ENCODE measurements at regions not wholly inside any gene's neighbourhood (a gene's known extent, or its start where the extent isn't known, plus 50 kb on each side); places are given as distances from the start of the nearest gene placed in this dataset.

DNA sequence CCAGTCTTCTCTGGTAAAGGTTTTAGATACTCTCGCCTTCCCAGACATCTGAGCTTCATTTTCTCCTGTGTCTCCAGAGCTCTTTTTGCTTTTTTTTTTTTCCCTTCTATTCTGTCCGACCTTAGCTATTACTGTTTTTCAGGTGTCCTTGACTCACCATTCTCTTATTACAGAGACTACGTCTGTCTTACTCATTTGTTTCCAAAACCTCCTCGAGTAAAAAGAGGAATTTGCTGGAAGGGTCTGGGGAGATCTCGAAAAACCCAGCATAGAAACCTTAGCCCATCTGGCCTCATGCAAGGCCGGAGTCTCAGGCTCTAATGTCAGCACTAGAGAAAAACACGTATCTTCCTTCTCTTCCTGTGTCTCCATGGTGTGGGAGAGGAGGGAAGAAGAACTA, 109.2 kb upstream of the CARMIL1 start:
- no peak overlapping the region for H3K18ac ChIP-seq (ENCODE audit: low read length)
- no peak overlapping the region for H3K23ac ChIP-seq (ENCODE audit: low read length)
- no peaks in the 10 kb centered on the region for H3K79me1 ChIP-seq (ENCODE audit: low read length)
- no peak overlapping the region for H2BK15ac ChIP-seq (replicated peaks; ENCODE audit: low read depth)
- no CpG with 5 or more reads among the region's 7 CpGs for WGBS (ENCODE audit: extremely low coverage, insufficient coverage, low lambda C conversion rate)
- H3K27me3 ChIP-seq (ENCODE audit: insufficient read depth, low read length, poor library complexity) = no peaks in the 10 kb centered on the region
- H3K79me2 ChIP-seq (ENCODE audit: control insufficient read depth, insufficient read depth, low read length) = no peaks in the 10 kb centered on the region
- DNase-seq = no peak
- H3K36me3 ChIP-seq (ENCODE audit: control insufficient read depth, insufficient read depth, low read length) = no peaks in the 10 kb centered on the region
- no peak overlapping the region for H2BK5ac ChIP-seq (ENCODE audit: low read length)
- H3K9ac ChIP-seq (ENCODE audit: low read length) = no peak overlapping the region
- H2BK120ac ChIP-seq (ENCODE audit: low read depth, low read length) = no peak overlapping the region
- H4K5ac ChIP-seq (ENCODE audit: low read length) = no peak overlapping the region
- no peaks in the 10 kb centered on the region for H3K4me1 ChIP-seq (ENCODE audit: control insufficient read depth, low read depth, low read length)
- no peak overlapping the region for H2AK5ac ChIP-seq (ENCODE audit: low read length)
- H3K4me2 ChIP-seq (ENCODE audit: low read length) = no peak overlapping the region
- no peak overlapping the region for H4K8ac ChIP-seq (ENCODE audit: low read depth, low read length)
- H3K4ac ChIP-seq (ENCODE audit: low read depth, low read length) = no peak overlapping the region
- H3K56ac ChIP-seq (ENCODE audit: low read length) = no peak overlapping the region
- H3K4me3 ChIP-seq (ENCODE audit: low read length) = no peak overlapping the region
- no peak overlapping the region for H3K27ac ChIP-seq (ENCODE audit: low read depth, low read length)

- H3K27me3 ChIP-seq (ENCODE audit: insufficient read depth, low read length, poor library complexity) = no peaks in the 10 kb centered on the region
- no peaks in the 10 kb centered on the region for H3K4me1 ChIP-seq (ENCODE audit: control insufficient read depth, low read depth, low read length)
- H4K8ac ChIP-seq (ENCODE audit: low read depth, low read length) = no peak overlapping the region
- H3K36me3 ChIP-seq (ENCODE audit: control insufficient read depth, insufficient read depth, low read length) = no peaks in the 10 kb centered on the region
- no peak overlapping the region for H3K18ac ChIP-seq (ENCODE audit: low read length)
- H3K9ac ChIP-seq (ENCODE audit: low read length) = no peak overlapping the region
- no peak overlapping the region for H3K4me3 ChIP-seq (ENCODE audit: low read length)
- no peak overlapping the region for H2BK15ac ChIP-seq (replicated peaks; ENCODE audit: low read depth)
- no peak overlapping the region for H3K23ac ChIP-seq (ENCODE audit: low read length)
- no peak overlapping the region for H4K5ac ChIP-seq (ENCODE audit: low read length)
- H2AK5ac ChIP-seq (ENCODE audit: low read length) = no peak overlapping the region
- no peak overlapping the region for H2BK5ac ChIP-seq (ENCODE audit: low read length)
- DNase-seq = no peak
- H3K4ac ChIP-seq (ENCODE audit: low read depth, low read length) = no peak overlapping the region
- H2BK120ac ChIP-seq (ENCODE audit: low read depth, low read length) = no peak overlapping the region
- no peak overlapping the region for H3K56ac ChIP-seq (ENCODE audit: low read length)
- H3K79me1 ChIP-seq (ENCODE audit: low read length) = no peaks in the 10 kb centered on the region
- H3K27ac ChIP-seq (ENCODE audit: low read depth, low read length) = no peak overlapping the region
- no peak overlapping the region for H3K4me2 ChIP-seq (ENCODE audit: low read length)
- H3K79me2 ChIP-seq (ENCODE audit: control insufficient read depth, insufficient read depth, low read length) = no peaks in the 10 kb centered on the region
These were observed 108.5 kb upstream of the CARMIL1 start for GRCh38 chr6:25170640-25171039.

DNA sequence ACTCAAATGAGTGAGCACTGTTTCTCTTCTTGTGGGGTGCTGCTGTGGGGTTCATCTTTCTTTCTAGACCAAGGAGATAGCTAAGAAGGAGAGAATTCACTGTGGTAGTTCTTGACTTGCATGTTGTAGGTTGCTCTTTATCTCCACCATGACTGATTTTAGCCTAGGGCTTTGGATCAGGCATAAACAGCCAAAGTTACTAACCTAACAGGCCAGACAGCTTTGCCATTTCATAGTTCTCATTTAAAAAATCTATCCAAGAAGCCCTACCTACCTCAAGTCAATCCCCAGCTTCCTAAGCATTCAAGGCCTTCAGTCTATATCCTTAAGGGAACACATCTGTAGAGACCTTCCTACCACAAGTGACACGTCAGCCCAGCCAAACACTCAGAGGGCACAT, 107.9 kb upstream of the CARMIL1 start:
- no peak for DNase-seq
- Histone ChIP-seq H3K9ac (ENCODE audit: low read length) (no peak overlapping the region), H2AK5ac (ENCODE audit: low read length) (no peak overlapping the region), H3K4ac (ENCODE audit: low read depth, low read length) (no peak overlapping the region), H4K5ac (ENCODE audit: low read length) (no peak overlapping the region), H3K27ac (ENCODE audit: low read depth, low read length) (no peak overlapping the region), H4K8ac (ENCODE audit: low read depth, low read length) (no peak overlapping the region), H2BK5ac (ENCODE audit: low read length) (no peak overlapping the region), H3K4me1 (ENCODE audit: control insufficient read depth, low read depth, low read length) (no peaks in the 10 kb centered on the region), H2BK15ac (replicated peaks; ENCODE audit: low read depth) (no peak overlapping the region), H3K23ac (ENCODE audit: low read length) (no peak overlapping the region), H3K79me2 (ENCODE audit: control insufficient read depth, insufficient read depth, low read length) (no peaks in the 10 kb centered on the region), H3K18ac (ENCODE audit: low read length) (no peak overlapping the region), H3K56ac (ENCODE audit: low read length) (no peak overlapping the region), H3K4me2 (ENCODE audit: low read length) (no peak overlapping the region), H3K4me3 (ENCODE audit: low read length) (no peak overlapping the region), H3K79me1 (ENCODE audit: low read length) (no peaks in the 10 kb centered on the region), H3K27me3 (ENCODE audit: insufficient read depth, low read length, poor library complexity) (no peaks in the 10 kb centered on the region), H3K36me3 (ENCODE audit: control insufficient read depth, insufficient read depth, low read length) (no peaks in the 10 kb centered on the region), H2BK120ac (ENCODE audit: low read depth, low read length) (no peak overlapping the region)
- no CpG with 5 or more reads among the region's 1 CpG for WGBS (ENCODE audit: extremely low coverage, insufficient coverage, low lambda C conversion rate)

GRCh38 chr6:25172819-25173218, 106.4 kb upstream of the CARMIL1 start:
- Histone ChIP-seq H4K8ac (ENCODE audit: low read depth, low read length) (no peak overlapping the region), H3K4me2 (ENCODE audit: low read length) (no peak overlapping the region), H3K56ac (ENCODE audit: low read length) (no peak overlapping the region), H3K36me3 (ENCODE audit: control insufficient read depth, insufficient read depth, low read length) (no peaks in the 10 kb centered on the region), H3K4ac (ENCODE audit: low read depth, low read length) (no peak overlapping the region), H3K4me1 (ENCODE audit: control insufficient read depth, low read depth, low read length) (no peaks in the 10 kb centered on the region), H2AK5ac (ENCODE audit: low read length) (no peak overlapping the region), H3K27me3 (ENCODE audit: insufficient read depth, low read length, poor library complexity) (no peaks in the 10 kb centered on the region), H3K9ac (ENCODE audit: low read length) (no peak overlapping the region), H3K79me2 (ENCODE audit: control insufficient read depth, insufficient read depth, low read length) (no peaks in the 10 kb centered on the region), H2BK5ac (ENCODE audit: low read length) (no peak overlapping the region), H3K23ac (ENCODE audit: low read length) (no peak overlapping the region), H4K5ac (ENCODE audit: low read length) (no peak overlapping the region), H2BK15ac (replicated peaks; ENCODE audit: low read depth) (no peak overlapping the region), H3K27ac (ENCODE audit: low read depth, low read length) (no peak overlapping the region), H3K79me1 (ENCODE audit: low read length) (no peaks in the 10 kb centered on the region), H3K18ac (ENCODE audit: low read length) (no peak overlapping the region), H3K4me3 (ENCODE audit: low read length) (no peak overlapping the region), H2BK120ac (ENCODE audit: low read depth, low read length) (no peak overlapping the region)
- WGBS (ENCODE audit: extremely low coverage, insufficient coverage, low lambda C conversion rate) = no CpG with 5 or more reads among the region's 3 CpGs
- peak; percentile 81 for DNase-seq

- Histone ChIP-seq H3K4me1 (ENCODE audit: control insufficient read depth, low read depth, low read length) (no peaks in the 10 kb centered on the region), H3K18ac (ENCODE audit: low read length) (no peak overlapping the region), H3K36me3 (ENCODE audit: control insufficient read depth, insufficient read depth, low read length) (no peaks in the 10 kb centered on the region), H2BK5ac (ENCODE audit: low read length) (no peak overlapping the region), H3K23ac (ENCODE audit: low read length) (no peak overlapping the region), H3K27me3 (ENCODE audit: insufficient read depth, low read length, poor library complexity) (no peaks in the 10 kb centered on the region), H3K4me3 (ENCODE audit: low read length) (no peak overlapping the region), H3K4ac (ENCODE audit: low read depth, low read length) (no peak overlapping the region), H2BK120ac (ENCODE audit: low read depth, low read length) (no peak overlapping the region), H3K79me1 (ENCODE audit: low read length) (no peaks in the 10 kb centered on the region), H3K9ac (ENCODE audit: low read length) (no peak overlapping the region), H4K8ac (ENCODE audit: low read depth, low read length) (no peak overlapping the region), H2AK5ac (ENCODE audit: low read length) (no peak overlapping the region), H2BK15ac (replicated peaks; ENCODE audit: low read depth) (no peak overlapping the region), H4K5ac (ENCODE audit: low read length) (no peak overlapping the region), H3K4me2 (ENCODE audit: low read length) (no peak overlapping the region), H3K27ac (ENCODE audit: low read depth, low read length) (no peak overlapping the region), H3K79me2 (ENCODE audit: control insufficient read depth, insufficient read depth, low read length) (no peaks in the 10 kb centered on the region), H3K56ac (ENCODE audit: low read length) (no peak overlapping the region)
- no CpG with 5 or more reads among the region's 1 CpG for WGBS (ENCODE audit: extremely low coverage, insufficient coverage, low lambda C conversion rate)
- DNase-seq = no peak
These were observed 105.9 kb upstream of the CARMIL1 start for GRCh38 chr6:25173246-25173645.

GRCh38 chr6:25173951-25174474, 105.2 kb upstream of the CARMIL1 start:
- no CpG with 5 or more reads among the region's 4 CpGs for WGBS (ENCODE audit: extremely low coverage, insufficient coverage, low lambda C conversion rate)

More at GRCh38 chr6:25173951-25174474, 105.2 kb upstream of the CARMIL1 start:
- H3K4ac ChIP-seq (ENCODE audit: low read depth, low read length) = no peak overlapping the region
- H2AK5ac ChIP-seq (ENCODE audit: low read length) = no peak overlapping the region
- no peaks in the 10 kb centered on the region for H3K79me2 ChIP-seq (ENCODE audit: control insufficient read depth, insufficient read depth, low read length)
- H3K18ac ChIP-seq (ENCODE audit: low read length) = no peak overlapping the region
- H3K56ac ChIP-seq (ENCODE audit: low read length) = no peak overlapping the region
- H3K27ac ChIP-seq (ENCODE audit: low read depth, low read length) = no peak overlapping the region
- DNase-seq = peak; percentile 24
- no peaks in the 10 kb centered on the region for H3K79me1 ChIP-seq (ENCODE audit: low read length)
- H3K4me2 ChIP-seq (ENCODE audit: low read length) = no peak overlapping the region
- H3K4me1 ChIP-seq (ENCODE audit: control insufficient read depth, low read depth, low read length) = no peaks in the 10 kb centered on the region
- no peak overlapping the region for H4K5ac ChIP-seq (ENCODE audit: low read length)
- no peak overlapping the region for H3K9ac ChIP-seq (ENCODE audit: low read length)
- H3K23ac ChIP-seq (ENCODE audit: low read length) = no peak overlapping the region
- no peaks in the 10 kb centered on the region for H3K36me3 ChIP-seq (ENCODE audit: control insufficient read depth, insufficient read depth, low read length)
- no peak overlapping the region for H3K4me3 ChIP-seq (ENCODE audit: low read length)
- no peaks in the 10 kb centered on the region for H3K27me3 ChIP-seq (ENCODE audit: insufficient read depth, low read length, poor library complexity)
- no peak overlapping the region for H2BK15ac ChIP-seq (replicated peaks; ENCODE audit: low read depth)
- no peak overlapping the region for H2BK120ac ChIP-seq (ENCODE audit: low read depth, low read length)
- no peak overlapping the region for H4K8ac ChIP-seq (ENCODE audit: low read depth, low read length)
- H2BK5ac ChIP-seq (ENCODE audit: low read length) = no peak overlapping the region
